ENCODE measurements at regions not wholly inside any gene's neighbourhood (a gene's known extent, or its start where the extent isn't known, plus 50 kb on each side); places are given as distances from the start of the nearest gene placed in this dataset.
A peak's percentile ranks its signal among the peaks of the same experiment; 100 is the strongest.

DNA sequence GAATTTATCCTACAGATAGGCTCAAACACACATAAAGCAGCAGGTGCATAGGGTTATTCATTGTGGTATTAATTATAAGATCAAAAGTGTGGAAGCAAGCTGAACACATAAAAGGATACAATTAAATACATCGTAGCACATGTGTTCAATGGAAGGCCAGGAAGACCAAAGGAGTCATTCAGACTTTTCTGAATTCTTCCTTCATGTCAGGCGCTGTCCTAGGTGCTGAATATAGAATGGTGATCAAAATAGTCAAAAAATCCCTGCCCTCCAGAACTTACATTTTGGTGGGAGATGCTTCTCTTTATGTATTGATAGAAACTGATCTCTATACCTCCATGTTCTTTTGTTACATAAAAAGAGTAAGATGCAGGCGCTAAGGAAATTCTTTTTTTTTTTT lies 439.0 kb upstream of the ASIC2 start:
- Histone ChIP-seq H3K36me3 (no peaks in the 10 kb centered on the region), H3K27ac (no peak overlapping the region), H3K4me1 (ENCODE audit: control insufficient read depth in 1 of 2, insufficient read depth in 1 of 2, low read depth in 1 of 2, low read length in 1 of 2) (no peaks in the 10 kb centered on the region), H3K4me3 (ENCODE audit: low read depth in 1 of 2, low read length in 1 of 2) (no peak overlapping the region), H3K27me3 (peaks cover 8% of the 10 kb centered on the region), H3K9me3 (no peaks in the 10 kb centered on the region)
- TF ChIP-seq, protein P1, sequence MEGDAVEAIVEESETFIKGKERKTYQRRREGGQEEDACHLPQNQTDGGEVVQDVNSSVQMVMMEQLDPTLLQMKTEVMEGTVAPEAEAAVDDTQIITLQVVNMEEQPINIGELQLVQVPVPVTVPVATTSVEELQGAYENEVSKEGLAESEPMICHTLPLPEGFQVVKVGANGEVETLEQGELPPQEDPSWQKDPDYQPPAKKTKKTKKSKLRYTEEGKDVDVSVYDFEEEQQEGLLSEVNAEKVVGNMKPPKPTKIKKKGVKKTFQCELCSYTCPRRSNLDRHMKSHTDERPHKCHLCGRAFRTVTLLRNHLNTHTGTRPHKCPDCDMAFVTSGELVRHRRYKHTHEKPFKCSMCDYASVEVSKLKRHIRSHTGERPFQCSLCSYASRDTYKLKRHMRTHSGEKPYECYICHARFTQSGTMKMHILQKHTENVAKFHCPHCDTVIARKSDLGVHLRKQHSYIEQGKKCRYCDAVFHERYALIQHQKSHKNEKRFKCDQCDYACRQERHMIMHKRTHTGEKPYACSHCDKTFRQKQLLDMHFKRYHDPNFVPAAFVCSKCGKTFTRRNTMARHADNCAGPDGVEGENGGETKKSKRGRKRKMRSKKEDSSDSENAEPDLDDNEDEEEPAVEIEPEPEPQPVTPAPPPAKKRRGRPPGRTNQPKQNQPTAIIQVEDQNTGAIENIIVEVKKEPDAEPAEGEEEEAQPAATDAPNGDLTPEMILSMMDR (IDR thresholded peaks at IDR 0.05) = no peak

DNA sequence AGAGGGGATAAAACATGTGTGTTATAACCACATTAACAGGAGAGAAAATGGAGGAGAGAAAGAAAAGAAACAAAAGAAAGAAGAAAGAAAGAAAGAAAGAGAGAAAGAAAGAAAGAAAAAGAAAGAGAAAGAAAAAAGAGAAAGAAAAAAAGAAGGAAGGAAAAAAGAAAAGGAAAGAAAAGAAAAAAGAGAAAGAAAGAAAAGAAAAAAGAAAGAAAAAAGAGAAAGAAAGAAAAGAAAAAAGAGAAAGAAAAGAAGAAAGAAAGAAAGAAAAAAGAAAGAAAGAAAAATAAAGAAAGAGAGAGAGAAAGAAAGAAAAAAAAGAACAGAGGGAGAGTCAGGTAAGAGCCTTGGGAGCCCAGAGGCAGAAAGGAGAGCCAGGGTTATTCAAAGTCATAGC lies 446.6 kb upstream of the ASIC2 start:
- TF ChIP-seq, protein P1 (IDR thresholded peaks at IDR 0.05) = no peak
- Histone ChIP-seq H3K4me3 (ENCODE audit: low read depth in 1 of 2, low read length in 1 of 2) (no peak overlapping the region), H3K27ac (no peak overlapping the region), H3K4me1 (ENCODE audit: control insufficient read depth in 1 of 2, insufficient read depth in 1 of 2, low read depth in 1 of 2, low read length in 1 of 2) (no peaks in the 10 kb centered on the region), H3K36me3 (no peaks in the 10 kb centered on the region), H3K9me3 (no peaks in the 10 kb centered on the region), H3K27me3 (peaks cover 25% of the 10 kb centered on the region)

DNA sequence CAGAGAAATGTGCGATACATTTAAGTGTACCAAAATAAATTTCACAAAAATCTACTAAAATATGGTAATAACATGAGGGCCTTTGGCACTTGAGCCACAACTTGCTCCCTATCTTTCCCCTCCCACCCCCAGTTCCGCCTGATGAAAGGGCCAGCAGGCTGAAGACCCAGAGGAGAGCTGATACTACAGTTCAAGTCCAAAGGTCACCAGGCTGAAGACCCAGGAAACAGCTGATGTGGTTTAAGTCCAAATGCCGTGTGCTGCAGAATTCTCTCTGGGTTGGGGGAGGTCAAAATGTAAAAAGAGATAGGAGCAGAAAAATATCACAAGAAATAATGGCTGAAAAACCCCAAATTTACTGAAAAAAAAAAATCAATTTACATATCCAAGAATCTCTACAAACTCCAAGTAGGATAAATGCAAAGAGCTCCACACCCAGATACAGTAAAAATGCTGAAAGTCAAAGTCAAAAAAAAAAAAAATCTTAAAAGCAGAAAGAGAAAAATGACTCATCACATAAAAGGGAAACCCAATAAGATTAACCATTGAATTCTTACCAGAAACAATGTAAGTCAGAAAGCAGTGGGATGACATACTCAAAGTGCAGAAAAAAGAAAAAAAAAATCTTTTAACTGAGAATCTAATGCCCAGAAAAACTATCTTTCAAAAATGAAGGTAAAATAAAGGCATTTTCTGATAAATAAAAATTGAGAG lies 452.1 kb upstream of the ASIC2 start:
- peaks cover 26% of the 10 kb centered on the region for H3K27me3 ChIP-seq
- TF ChIP-seq, protein P1 (IDR thresholded peaks at IDR 0.05) = no peak
- no peaks in the 10 kb centered on the region for H3K36me3 ChIP-seq
- H3K4me3 ChIP-seq (ENCODE audit: low read depth in 1 of 2, low read length in 1 of 2) = no peak overlapping the region
- H3K27ac ChIP-seq = no peak overlapping the region
- H3K4me1 ChIP-seq (ENCODE audit: control insufficient read depth in 1 of 2, insufficient read depth in 1 of 2, low read depth in 1 of 2, low read length in 1 of 2) = no peaks in the 10 kb centered on the region
- no peaks in the 10 kb centered on the region for H3K9me3 ChIP-seq

- Histone ChIP-seq H3K27me3 (peaks cover 44% of the 10 kb centered on the region), H3K4me3 (ENCODE audit: low read depth in 1 of 2, low read length in 1 of 2) (no peak overlapping the region), H3K27ac (no peak overlapping the region), H3K4me1 (ENCODE audit: control insufficient read depth in 1 of 2, insufficient read depth in 1 of 2, low read depth in 1 of 2, low read length in 1 of 2) (no peaks in the 10 kb centered on the region), H3K36me3 (no peaks in the 10 kb centered on the region), H3K9me3 (no peaks in the 10 kb centered on the region)
- TF ChIP-seq, protein P1 (IDR thresholded peaks at IDR 0.05) = no peak
These were observed 456.1 kb upstream of the ASIC2 start for GRCh38 chr17:33749171-33749570.

- H3K36me3 ChIP-seq = no peaks in the 10 kb centered on the region
- no peak overlapping the region for H3K27ac ChIP-seq
- no peaks in the 10 kb centered on the region for H3K9me3 ChIP-seq
- no peak overlapping the region for H3K4me3 ChIP-seq (ENCODE audit: low read depth in 1 of 2, low read length in 1 of 2)
- TF ChIP-seq, protein P1 (IDR thresholded peaks at IDR 0.05) = peak; percentile 67
- peaks cover 34% of the 10 kb centered on the region for H3K27me3 ChIP-seq
- no peaks in the 10 kb centered on the region for H3K4me1 ChIP-seq (ENCODE audit: control insufficient read depth in 1 of 2, insufficient read depth in 1 of 2, low read depth in 1 of 2, low read length in 1 of 2)
These were observed 458.0 kb upstream of the ASIC2 start for GRCh38 chr17:33750943-33751701.

Measured in neutrophil (primary cell).